Natural killer cell (primary cell): ENCODE measurements at regions not wholly inside any gene's neighbourhood (a gene's known extent, or its start where the extent isn't known, plus 50 kb on each side); places are given as distances from the start of the nearest gene placed in this dataset.

Experiments used
- ATAC-seq, 3 donors: fragments of 150-1000 bp in 2 of 3; fragments of 200-7000 bp in 1 of 3; cut with Tn5 transposase; 1 replicate in 1 of 3; 2 replicates in 2 of 3; pipeline ENCODE4 v1.10.0; 2021; ENCODE audit warnings: mild to moderate bottlenecking in 2 of 3, moderate library complexity in 2 of 3
- DNase-seq, 2 donors: peaks; one replicate each; pipeline versions ENCODE4 v3.0.0 to v3.0.0-alpha.2; 2013 to 2021; ENCODE audit warnings: mixed read lengths in 1 of 2
- H3K27ac ChIP-seq: one replicate; pipeline ENCODE4 v1.5.1; 2013; ENCODE audit warnings: mild to moderate bottlenecking, low read length
- H3K27me3 ChIP-seq: one replicate; pipeline ENCODE4 v1.6.1; 2013; ENCODE audit warnings: low read length; ENCODE audit not compliant: control insufficient read depth, insufficient read depth
- H3K36me3 ChIP-seq: one replicate; pipeline ENCODE4 v1.6.1; 2013; ENCODE audit warnings: low read length; ENCODE audit not compliant: control insufficient read depth, insufficient read depth
- H3K4me1 ChIP-seq: one replicate; pipeline ENCODE4 v1.6.1; 2013; ENCODE audit warnings: low read length; ENCODE audit not compliant: control insufficient read depth, insufficient read depth
- H3K4me3 ChIP-seq: one replicate; pipeline ENCODE4 v1.5.1; 2013; ENCODE audit warnings: low read length
- H3K9me3 ChIP-seq: one replicate; pipeline ENCODE4 v1.6.1; 2013; ENCODE audit warnings: low read length; ENCODE audit not compliant: control insufficient read depth, insufficient read depth
- H3K27ac Mint-ChIP-seq, 2 donors: one replicate each; pipeline ENCODE4 v1.8.0; 2022; ENCODE audit warnings: mild to moderate bottlenecking in 2 of 2, mixed read lengths in 2 of 2, moderate library complexity in 1 of 2
- H3K27me3 Mint-ChIP-seq, 2 donors: one replicate each; pipeline ENCODE4 v1.8.0; 2022; ENCODE audit warnings: low read depth in 2 of 2, mixed read lengths in 2 of 2
- H3K36me3 Mint-ChIP-seq: one replicate; pipeline ENCODE4 v1.8.0; 2022; ENCODE audit warnings: mixed read lengths
- H3K4me1 Mint-ChIP-seq, 2 donors: one replicate each; pipeline ENCODE4 v1.8.0; 2022; ENCODE audit warnings: mixed read lengths in 2 of 2
- H3K4me3 Mint-ChIP-seq: one replicate; pipeline ENCODE4 v1.8.0; 2022; ENCODE audit warnings: mild to moderate bottlenecking, moderate library complexity, mixed read lengths
- H3K9me3 Mint-ChIP-seq, 2 donors: one replicate each; pipeline ENCODE4 v1.8.0; 2022; ENCODE audit warnings: mixed read lengths in 2 of 2
- WGBS: methylation state at CpG from one replicate; pipeline ENCODE4 v1.1.7; 2013; ENCODE audit warnings: missing lambda C conversion rate; ENCODE audit not compliant: insufficient coverage; 5-methylcytosine and 5-hydroxymethylcytosine counted together
- intact Hi-C: fragments of 100-400 bp; cut with micrococcal nuclease; formaldehyde crosslinking; loops from one replicate; pipeline ENCODE4 v1.14.2; 2022
- TF ChIP-seq, protein P1 (sequence below): fragments of 200-600 bp; IDR thresholded peaks from one replicate; pipeline ENCODE4 v1.8.0; 2022; ENCODE audit warnings: antibody characterized with exemption

GRCh38 chr3:66755924-66756323, 242.2 kb upstream of the KBTBD8 start:
- TF ChIP-seq, protein P1, sequence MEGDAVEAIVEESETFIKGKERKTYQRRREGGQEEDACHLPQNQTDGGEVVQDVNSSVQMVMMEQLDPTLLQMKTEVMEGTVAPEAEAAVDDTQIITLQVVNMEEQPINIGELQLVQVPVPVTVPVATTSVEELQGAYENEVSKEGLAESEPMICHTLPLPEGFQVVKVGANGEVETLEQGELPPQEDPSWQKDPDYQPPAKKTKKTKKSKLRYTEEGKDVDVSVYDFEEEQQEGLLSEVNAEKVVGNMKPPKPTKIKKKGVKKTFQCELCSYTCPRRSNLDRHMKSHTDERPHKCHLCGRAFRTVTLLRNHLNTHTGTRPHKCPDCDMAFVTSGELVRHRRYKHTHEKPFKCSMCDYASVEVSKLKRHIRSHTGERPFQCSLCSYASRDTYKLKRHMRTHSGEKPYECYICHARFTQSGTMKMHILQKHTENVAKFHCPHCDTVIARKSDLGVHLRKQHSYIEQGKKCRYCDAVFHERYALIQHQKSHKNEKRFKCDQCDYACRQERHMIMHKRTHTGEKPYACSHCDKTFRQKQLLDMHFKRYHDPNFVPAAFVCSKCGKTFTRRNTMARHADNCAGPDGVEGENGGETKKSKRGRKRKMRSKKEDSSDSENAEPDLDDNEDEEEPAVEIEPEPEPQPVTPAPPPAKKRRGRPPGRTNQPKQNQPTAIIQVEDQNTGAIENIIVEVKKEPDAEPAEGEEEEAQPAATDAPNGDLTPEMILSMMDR = no peak
- no peak for ATAC-seq
- no peak for DNase-seq
- intact Hi-C loops = no loop called here
- H3K4me1 Mint-ChIP-seq = no peaks in the 10 kb centered on the region
- 91% methylated on average over 5 of the region's 6 CpGs for WGBS
- no peaks in the 10 kb centered on the region for H3K9me3 Mint-ChIP-seq
- H3K36me3 Mint-ChIP-seq = no peaks in the 10 kb centered on the region
- H3K27me3 Mint-ChIP-seq = peaks cover 2 to 7% of the 10 kb centered on the region in 2 donors
- Histone ChIP-seq H3K9me3 (no peaks in the 10 kb centered on the region), H3K27me3 (no peaks in the 10 kb centered on the region), H3K4me3 (no peak overlapping the region), H3K27ac (no peak overlapping the region), H3K4me1 (no peaks in the 10 kb centered on the region), H3K36me3 (no peaks in the 10 kb centered on the region)
- H3K4me3 Mint-ChIP-seq = no peak overlapping the region
- no peak overlapping the region for H3K27ac Mint-ChIP-seq

GRCh38 chr3:66756468-66757036, 241.6 kb upstream of the KBTBD8 start:
- no peak for ATAC-seq
- no peaks in the 10 kb centered on the region for H3K36me3 ChIP-seq
- no peaks in the 10 kb centered on the region for H3K9me3 ChIP-seq
- Mint-ChIP-seq H3K27me3 (peaks cover 0 to 7% of the 10 kb centered on the region in 2 donors), H3K36me3 (no peaks in the 10 kb centered on the region), H3K4me3 (no peak overlapping the region), H3K9me3 (no peaks in the 10 kb centered on the region), H3K27ac (no peak overlapping the region), H3K4me1 (no peaks in the 10 kb centered on the region)
- no peak overlapping the region for H3K4me3 ChIP-seq
- intact Hi-C loops = no loop called here
- TF ChIP-seq, protein P1 = no peak
- no peak for DNase-seq
- no peak overlapping the region for H3K27ac ChIP-seq
- no peaks in the 10 kb centered on the region for H3K27me3 ChIP-seq
- H3K4me1 ChIP-seq = no peaks in the 10 kb centered on the region
- 93% methylated on average over 8 of the region's 8 CpGs for WGBS

DNA sequence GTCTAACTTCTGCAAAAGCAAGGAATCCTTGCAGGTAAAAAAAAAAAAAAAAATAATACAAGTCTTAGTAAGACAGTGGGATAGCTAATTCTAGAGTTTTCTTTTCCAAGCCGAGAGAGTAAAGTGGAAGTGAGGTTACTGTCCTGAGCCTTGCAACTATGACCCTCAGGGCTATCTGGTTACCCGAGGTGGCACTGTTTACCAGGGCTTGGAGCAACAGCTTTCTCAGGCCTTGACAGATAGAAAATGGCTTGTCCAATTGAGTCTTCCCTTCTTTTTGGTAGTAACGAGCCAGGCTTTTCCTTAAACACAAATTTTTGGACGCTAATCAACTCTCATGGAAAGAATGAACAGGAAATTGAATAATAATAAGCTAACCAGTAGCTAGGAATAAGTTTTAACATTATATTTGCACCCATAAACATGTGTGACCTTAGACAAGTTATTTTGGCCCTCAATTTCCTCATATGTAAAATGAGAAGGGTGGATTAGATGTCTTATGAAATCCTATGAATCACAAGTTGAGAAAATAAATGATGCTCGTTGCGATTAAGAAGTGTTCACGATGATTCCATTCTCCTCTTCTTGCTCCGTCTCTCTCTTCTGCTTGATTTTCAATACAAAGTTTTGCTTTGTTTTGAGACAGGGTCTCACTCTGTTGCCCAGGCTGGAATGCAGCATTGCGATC, 236.9 kb upstream of the KBTBD8 start:
- Mint-ChIP-seq H3K9me3 (no peaks in the 10 kb centered on the region), H3K27ac (no peak overlapping the region), H3K4me1 (no peaks in the 10 kb centered on the region), H3K4me3 (no peak overlapping the region), H3K27me3 (no peaks in the 10 kb centered on the region), H3K36me3 (no peaks in the 10 kb centered on the region)
- intact Hi-C loops = no loop called here
- no peak overlapping the region for H3K27ac ChIP-seq
- WGBS = 90% methylated on average over 7 of the region's 9 CpGs
- ATAC-seq = no peak
- no peak for DNase-seq
- TF ChIP-seq, protein P1 = no peak
- no peaks in the 10 kb centered on the region for H3K9me3 ChIP-seq
- no peaks in the 10 kb centered on the region for H3K4me1 ChIP-seq
- H3K36me3 ChIP-seq = no peaks in the 10 kb centered on the region
- H3K27me3 ChIP-seq = no peaks in the 10 kb centered on the region
- no peak overlapping the region for H3K4me3 ChIP-seq
